NCI-H146 treated with DMSO at 0.1 percent for 48 hours (cell line): ENCODE measurements at regions not wholly inside any gene's neighbourhood (a gene's known extent, or its start where the extent isn't known, plus 50 kb on each side); places are given as distances from the start of the nearest gene placed in this dataset.

Experiments
- DNase-seq: peaks from one replicate; lab custom pipeline; 2025; ENCODE audit not compliant: unreplicated experiment; lab: John Stamatoyannopoulos, UW

GRCh38 chr7:51477323-51477722, 160.7 kb upstream of the COBL start:
- DNase-seq: no peak

- DNase-seq: no peak
Measured at GRCh38 chr7:51476026-51476425, 159.4 kb upstream of the COBL start.

GRCh38 chr7:51472873-51473272, 156.3 kb upstream of the COBL start:
- DNase-seq: no peak

DNA sequence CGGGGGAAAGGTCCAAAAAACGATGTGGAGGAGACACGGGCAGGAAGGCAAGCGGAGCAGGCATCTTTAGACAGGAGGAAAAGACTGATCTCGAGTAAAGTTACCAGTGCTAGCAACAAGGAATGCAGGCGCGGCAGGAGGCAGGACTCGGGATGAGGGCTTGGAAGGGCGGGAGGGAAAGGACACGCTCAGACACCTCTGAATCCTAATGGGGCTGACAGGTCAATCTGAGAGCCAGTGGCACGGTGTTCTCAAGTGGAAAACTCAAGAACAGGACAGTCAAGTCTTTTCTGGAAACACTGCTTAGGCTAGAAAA, 155.3 kb upstream of the COBL start:
- DNase-seq: no peak

DNA sequence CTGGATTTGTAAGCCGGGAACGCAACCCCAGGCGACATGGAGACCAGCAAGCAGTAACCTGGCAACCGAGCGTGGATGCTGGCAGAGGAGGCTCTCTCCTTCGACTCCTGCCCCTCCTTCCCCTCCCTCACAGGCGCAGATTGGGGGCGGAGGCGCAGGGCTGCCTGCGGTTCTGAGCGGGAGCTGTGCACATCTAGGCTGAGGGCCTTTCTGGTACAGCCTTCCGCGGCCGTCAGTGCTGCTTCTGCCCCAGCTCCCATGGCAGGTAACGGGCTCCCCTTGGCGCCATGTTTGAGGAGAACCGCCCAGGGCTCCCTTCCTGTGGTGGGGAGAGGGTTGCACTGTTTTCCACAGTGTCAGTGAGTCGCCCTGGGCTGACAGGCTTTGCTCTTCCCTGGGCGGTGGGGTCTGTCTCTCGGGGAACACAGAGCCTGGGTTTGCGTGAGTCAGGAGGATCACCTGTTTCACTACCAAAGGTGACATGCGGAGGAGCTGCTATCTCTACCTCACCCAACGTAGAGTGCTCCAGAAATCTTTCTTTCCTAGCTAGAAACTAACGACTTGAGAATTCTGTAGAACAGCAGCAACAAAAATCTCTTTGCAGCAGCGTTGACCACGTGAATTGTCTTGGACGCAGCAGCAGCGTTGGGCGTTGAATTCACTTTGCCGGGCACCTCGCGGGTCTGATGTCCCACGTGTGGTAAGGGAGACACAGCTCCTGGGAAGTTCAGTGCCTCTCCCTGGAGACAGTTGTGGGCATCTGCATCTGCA, 154.8 kb upstream of the COBL start:
- DNase-seq: no peak

DNA sequence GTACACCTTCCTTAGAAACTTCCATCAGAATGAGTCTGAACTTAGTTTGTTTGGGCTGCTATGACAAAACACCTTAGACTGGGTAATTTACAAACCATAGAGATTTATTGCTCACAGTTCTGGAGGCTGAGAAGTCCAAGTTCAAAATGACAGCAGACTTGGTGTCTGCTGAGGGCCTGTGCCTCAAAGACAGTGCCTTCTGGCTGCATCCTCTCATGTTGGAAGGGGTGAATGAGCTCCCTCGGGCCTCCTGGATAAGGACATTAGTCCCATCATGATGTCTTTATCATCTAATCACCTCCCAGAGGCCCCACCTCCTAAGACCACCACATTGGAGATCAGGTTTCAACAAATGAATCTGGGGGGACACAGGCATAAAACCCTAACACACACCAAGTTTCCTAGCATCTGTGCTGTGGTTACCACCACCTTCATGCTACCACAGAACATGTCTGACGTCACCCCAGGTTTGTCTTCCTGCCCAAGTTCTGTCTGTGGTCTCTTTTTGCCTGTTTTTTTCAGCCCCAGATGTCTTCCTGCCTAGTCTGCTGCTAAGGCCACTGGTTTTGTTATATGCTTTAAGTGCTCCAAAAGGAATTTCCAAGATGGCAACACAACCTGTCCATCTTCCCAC, 150.9 kb upstream of the COBL start:
- no peak for DNase-seq

DNA sequence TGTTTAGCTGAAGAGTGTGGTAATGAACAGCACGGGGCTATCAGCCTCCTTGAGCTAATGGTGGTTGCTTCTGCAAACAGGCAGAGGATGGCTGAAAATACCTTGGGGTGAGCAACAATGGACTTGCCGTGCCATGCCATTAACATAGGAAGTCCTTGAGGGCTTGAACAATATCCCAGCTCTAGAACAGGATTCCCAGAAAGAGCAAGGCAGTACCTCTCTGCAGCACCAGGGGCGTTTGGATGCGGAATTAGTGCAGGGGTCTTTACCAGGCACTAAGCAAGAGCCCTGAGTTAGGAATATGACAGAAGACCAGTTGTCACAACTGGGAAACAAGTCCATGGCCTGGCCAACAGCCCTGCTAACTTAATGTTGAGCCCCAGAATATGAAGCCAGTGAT, 143.2 kb upstream of the COBL start:
- no peak for DNase-seq

GRCh38 chr7:51458693-51459092, 142.1 kb upstream of the COBL start:
- no peak for DNase-seq

DNA sequence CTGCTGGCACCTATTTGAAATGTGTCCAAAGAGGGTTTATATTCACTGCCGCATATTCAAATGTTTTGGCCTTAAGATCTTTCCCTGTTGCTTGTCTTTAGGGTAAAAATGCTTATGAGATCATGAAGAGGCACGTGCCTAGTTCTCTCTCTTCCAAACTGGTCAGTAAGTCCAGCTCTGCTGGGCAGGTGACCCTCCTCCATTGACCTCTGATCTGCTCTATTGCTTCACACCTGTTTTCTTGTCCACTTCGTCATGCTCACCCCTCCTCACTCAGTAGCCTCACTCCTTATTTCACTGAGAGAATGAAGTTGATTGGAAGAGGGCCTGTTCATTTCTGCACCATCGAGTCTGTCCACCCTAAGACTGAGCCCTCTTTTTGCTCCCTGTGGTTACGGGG, 140.5 kb upstream of the COBL start:
- DNase-seq: no peak

DNA sequence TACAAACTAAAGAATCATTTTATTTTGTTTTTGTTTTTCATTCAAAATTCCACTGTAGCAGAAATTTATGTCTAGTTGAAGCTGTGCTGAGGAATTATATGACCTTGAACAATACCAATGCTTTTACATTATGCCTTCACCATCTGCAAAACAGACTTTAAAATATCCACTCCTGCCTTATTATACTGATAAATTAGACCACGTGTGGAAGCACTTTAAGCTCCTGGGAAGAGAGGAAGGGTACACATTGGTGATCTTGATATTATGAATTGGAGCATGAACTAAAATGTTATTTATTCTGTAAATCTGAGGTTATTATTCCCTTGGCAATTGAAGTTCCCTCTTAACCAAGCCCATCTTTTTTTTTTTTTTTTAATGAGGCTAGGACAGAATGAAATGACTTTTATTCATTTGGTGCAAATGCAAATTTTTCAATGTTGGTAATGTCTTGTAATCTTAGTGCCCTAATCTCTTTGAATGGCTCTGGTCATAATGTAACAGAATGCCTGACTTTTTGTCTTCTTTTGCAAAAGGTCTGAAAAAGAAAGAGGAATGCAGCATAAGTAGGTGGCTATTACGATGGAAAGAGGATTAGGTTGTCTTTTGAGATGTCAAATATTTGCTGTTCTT, 139.9 kb upstream of the COBL start:
- no peak for DNase-seq

GRCh38 chr7:51455948-51456347, 139.3 kb upstream of the COBL start:
- peak; percentile 55 for DNase-seq

DNA sequence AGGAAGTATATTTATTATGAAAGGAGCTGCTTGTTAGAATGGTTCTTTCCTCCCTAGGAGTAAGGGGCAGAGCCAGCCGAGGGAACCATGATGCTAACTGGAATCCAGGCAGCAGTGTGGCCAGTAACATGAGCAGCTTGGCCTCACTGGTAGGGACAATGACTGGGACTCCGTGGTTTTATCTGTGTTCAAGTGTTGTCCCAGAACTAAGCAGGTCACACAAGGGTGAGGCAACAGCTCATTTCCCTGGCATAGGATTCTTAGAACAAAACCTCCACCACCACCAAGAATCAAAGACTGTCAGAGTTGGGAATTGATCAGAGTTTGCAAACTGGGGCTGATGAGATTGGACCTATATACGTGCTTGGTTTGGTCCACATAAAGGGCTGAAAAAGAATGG, 138.9 kb upstream of the COBL start:
- no peak for DNase-seq

- no peak for DNase-seq
Measured at GRCh38 chr7:51455086-51455485, 138.5 kb upstream of the COBL start.

DNA sequence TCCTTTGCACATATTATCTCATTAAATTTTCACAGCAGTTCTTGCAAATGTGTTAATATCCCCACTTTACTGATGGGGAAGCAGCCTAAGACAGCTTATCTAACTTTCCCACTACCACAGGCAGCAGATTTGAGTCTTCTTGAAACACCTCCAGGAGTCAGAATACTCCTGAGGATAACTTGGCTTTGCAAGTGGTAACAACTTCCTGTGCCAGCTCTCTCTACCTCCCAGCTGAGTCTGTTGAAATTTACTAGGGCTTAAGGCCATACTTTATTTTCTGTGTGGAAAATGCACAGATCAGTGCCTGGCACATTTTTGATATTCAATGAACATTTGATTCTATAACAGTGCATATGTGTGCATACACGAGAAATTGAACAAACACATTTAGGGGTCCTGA, 136.1 kb upstream of the COBL start:
- DNase-seq: no peak

- DNase-seq: peak; percentile 68
Measured at GRCh38 chr7:51451751-51452476, 135.3 kb upstream of the COBL start.

DNA sequence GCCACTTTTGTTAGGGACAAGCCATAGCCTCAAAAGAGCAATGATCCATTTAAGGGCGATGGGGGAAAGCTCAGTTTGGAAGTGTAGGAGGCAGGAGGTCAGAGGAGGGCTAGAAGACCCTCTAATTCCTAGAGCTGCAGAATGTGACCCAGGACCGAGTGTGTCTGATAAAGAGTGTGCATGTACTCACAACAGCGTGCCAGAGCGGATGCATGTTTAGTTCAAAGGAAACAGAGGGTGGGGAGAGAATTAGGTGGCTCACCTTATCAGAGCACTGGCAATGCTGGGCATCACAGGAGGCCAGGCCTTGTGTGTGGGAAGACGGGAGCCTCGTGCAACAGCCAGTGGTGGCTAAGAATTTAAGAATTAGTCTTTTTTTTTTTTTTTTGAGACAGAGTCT, 133.9 kb upstream of the COBL start:
- no peak for DNase-seq

GRCh38 chr7:51446785-51447184, 130.2 kb upstream of the COBL start:
- no peak for DNase-seq

DNA sequence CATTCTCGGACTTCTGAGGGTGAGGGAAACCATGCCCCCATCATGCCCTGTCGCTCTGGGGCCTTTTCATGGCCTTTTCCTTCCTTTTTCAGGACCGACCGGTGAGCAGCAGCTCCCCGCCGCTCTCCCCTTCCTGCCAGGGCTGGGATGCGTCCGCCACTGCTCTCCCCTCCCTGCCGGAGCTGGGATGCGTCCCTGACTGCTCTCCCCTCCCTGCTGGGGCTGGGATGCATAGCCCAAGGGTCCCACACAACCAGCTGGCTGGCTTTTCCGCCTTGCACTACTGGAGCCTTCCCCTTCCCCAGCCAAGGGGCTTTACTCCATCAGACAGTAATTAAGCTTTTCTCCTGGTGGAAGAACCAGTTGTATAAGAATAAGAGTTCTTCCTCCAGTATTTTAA, 129.7 kb upstream of the COBL start:
- no peak for DNase-seq

- no peak for DNase-seq
Measured at GRCh38 chr7:51444936-51445335, 128.3 kb upstream of the COBL start.

DNA sequence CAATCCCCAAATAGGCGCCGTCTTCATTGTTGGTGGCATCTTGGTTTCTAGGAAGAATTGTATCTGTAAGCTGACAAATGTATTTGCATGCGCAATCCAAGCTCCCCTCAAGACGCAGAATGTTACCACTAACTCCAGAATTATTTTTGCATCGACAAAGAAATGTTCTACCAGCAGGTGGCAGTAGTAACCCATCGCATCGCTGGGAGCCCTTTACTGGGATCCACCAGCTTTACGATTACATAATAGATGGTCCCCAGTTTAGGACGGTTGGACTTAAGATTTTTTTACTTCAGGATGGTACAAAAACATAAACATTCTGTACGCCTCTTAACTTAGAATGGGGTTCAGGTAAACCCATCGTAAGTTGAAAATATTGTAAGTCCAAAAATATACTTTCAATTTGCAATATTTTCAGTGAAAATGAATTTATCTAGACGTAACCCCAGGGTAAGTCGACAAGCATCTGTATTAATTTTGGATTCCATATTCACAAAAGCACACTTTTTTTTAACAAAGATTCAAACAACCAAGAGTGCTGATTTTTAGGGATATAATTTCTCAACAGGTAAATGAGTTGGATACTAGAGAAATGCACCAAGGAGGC, 114.0 kb upstream of the COBL start:
- DNase-seq: peak; percentile 5

DNA sequence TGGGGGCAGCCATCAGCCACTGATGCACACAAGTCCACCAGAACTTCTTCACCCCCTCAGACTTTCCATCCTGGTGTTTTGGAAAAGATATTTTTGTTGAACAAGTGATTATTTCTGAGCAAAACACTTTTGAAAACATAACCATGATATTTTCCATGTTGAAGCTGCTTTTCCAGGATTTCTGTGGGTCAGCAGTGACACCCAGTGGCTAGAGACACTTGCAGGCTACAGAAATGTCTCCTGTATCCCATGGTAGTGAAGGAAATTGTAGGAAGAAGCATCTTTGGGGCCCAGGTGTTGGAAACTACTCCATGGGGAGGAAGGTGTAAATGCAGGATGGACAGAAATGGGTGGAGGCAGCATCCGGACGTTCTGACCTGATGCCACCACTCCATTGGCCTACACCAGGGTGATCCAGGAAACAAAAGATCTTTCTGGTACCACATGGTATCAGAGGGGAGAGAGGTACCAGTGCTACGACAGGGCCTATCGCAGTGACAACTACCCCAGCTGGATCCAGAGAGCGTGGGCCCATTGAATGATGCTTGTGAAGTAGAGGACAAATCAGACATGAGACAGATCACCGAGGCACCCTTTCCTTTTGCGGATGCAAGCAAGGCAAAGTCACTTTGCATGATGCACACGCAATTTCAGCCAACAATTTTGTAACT, 111.7 kb upstream of the COBL start:
- no peak for DNase-seq
